GF-D8 (cell line): ENCODE measurements at regions not wholly inside any gene's neighbourhood (a gene's known extent, or its start where the extent isn't known, plus 50 kb on each side); places are given as distances from the start of the nearest gene placed in this dataset.

ENCODE experiments used
- DNase-seq: peaks from one replicate; lab custom pipeline; 2025; lab: John Stamatoyannopoulos, UW

GRCh38 chr18:53817976-53818950, 406.2 kb downstream of the MBD2 start:
- DNase-seq: no peak

- no peak for DNase-seq
These were observed 424.3 kb downstream of the MBD2 start for GRCh38 chr18:53800171-53800570.

GRCh38 chr18:53799134-53799533, 425.3 kb downstream of the MBD2 start:
- no peak for DNase-seq

GRCh38 chr18:53798516-53798915, 426.0 kb downstream of the MBD2 start:
- no peak for DNase-seq

GRCh38 chr18:53797998-53798495, 426.4 kb downstream of the MBD2 start:
- no peak for DNase-seq

GRCh38 chr18:53796040-53796729, 428.3 kb downstream of the MBD2 start:
- no peak for DNase-seq

- no peak for DNase-seq
These were observed 428.9 kb downstream of the MBD2 start for GRCh38 chr18:53795610-53796009.

GRCh38 chr18:53795061-53795460, 429.4 kb downstream of the MBD2 start:
- DNase-seq: no peak

- DNase-seq: no peak
These were observed 431.7 kb downstream of the MBD2 start for GRCh38 chr18:53792762-53793161.

- DNase-seq: no peak
These were observed 433.7 kb downstream of the MBD2 start for GRCh38 chr18:53790786-53791185.

- DNase-seq: no peak
These were observed 434.9 kb downstream of the MBD2 start for GRCh38 chr18:53789376-53790247.

- DNase-seq: no peak
These were observed 438.7 kb downstream of the MBD2 start for GRCh38 chr18:53785811-53786210.

- DNase-seq: no peak
These were observed 440.2 kb downstream of the MBD2 start for GRCh38 chr18:53784253-53784652.

- no peak for DNase-seq
These were observed 443.8 kb downstream of the MBD2 start for GRCh38 chr18:53780666-53781065.

- DNase-seq: no peak
These were observed 452.2 kb downstream of the MBD2 start for GRCh38 chr18:53772293-53772692.

- DNase-seq: no peak
These were observed 452.8 kb downstream of the MBD2 start for GRCh38 chr18:53771664-53772063.

- DNase-seq: no peak
These were observed 459.3 kb downstream of the MBD2 start for GRCh38 chr18:53765211-53765610.

GRCh38 chr18:53764086-53764485, 460.4 kb downstream of the MBD2 start:
- DNase-seq: no peak

- DNase-seq: no peak
These were observed 467.1 kb downstream of the MBD2 start for GRCh38 chr18:53757328-53757727.

GRCh38 chr18:53756610-53756972, 467.9 kb downstream of the MBD2 start:
- DNase-seq: no peak

- DNase-seq: no peak
These were observed 468.4 kb downstream of the MBD2 start for GRCh38 chr18:53755914-53756609.
